ENCODE measurements at regions not wholly inside any gene's neighbourhood (a gene's known extent, or its start where the extent isn't known, plus 50 kb on each side); places are given as distances from the start of the nearest gene placed in this dataset.

GRCh38 chr12:126224032-126224431, 1158.8 kb downstream of the AACS start:
- Histone ChIP-seq H3K9me3 (replicated peaks; ENCODE audit: control insufficient read depth, insufficient read depth, low read length) (no peaks in the 10 kb centered on the region), H3K27ac (ENCODE audit: control insufficient read depth, insufficient read depth) (no peak overlapping the region), H3K4me1 (ENCODE audit: control insufficient read depth, insufficient read depth, low read length) (no peaks in the 10 kb centered on the region), H3K27me3 (replicated peaks in 1 of 2; ENCODE audit: control insufficient read depth in 2 of 2, insufficient read depth in 2 of 2, low read length in 1 of 2) (no peaks in the 10 kb centered on the region), H3K79me2 (ENCODE audit: control insufficient read depth, insufficient read depth, low read length) (no peaks in the 10 kb centered on the region), H2AFZ (ENCODE audit: control insufficient read depth, low read depth, low read length) (no peak overlapping the region), H3K4me2 (ENCODE audit: control insufficient read depth, insufficient read depth) (no peak overlapping the region), H3K36me3 (ENCODE audit: control insufficient read depth in 2 of 2, insufficient read depth in 2 of 2, low read length in 1 of 2) (no peaks in the 10 kb centered on the region), H3K9ac (ENCODE audit: control insufficient read depth, insufficient read depth, low read length) (no peak overlapping the region), H3K4me3 (no peak overlapping the region), H4K20me1 (ENCODE audit: control insufficient read depth, insufficient read depth) (no peaks in the 10 kb centered on the region)
- intact Hi-C loops (cut with micrococcal nuclease; ENCODE audit: unreplicated experiment) (no loop called here), in situ Hi-C loops (cut with MboI) (no loop called here)
- ChIA-PET CTCF (no interaction called here), SMC1A (ENCODE audit: uncharacterized antibody, unreplicated experiment) (no interaction called here), RAD21 (ENCODE audit: unreplicated experiment) (no interaction called here), POLR2A (no interaction called here)
- no peak for ATAC-seq
- TF ChIP-seq ASH2L (IDR thresholded peaks at IDR 0.05; ENCODE audit: borderline replicate concordance, low read depth) (no peak), MYB (IDR thresholded peaks at IDR 0.05; ENCODE audit: borderline replicate concordance, low read depth, low read length) (no peak), USF1 (IDR thresholded peaks at IDR 0.05; ENCODE audit: borderline replicate concordance, extremely low read length, insufficient read depth, low read depth, low read length) (no peak), GATAD2B (conservative IDR thresholded peaks at IDR 0.05; ENCODE audit: low read depth) (no peak), JUNB (IDR thresholded peaks at IDR 0.05) (no peak), CEBPB (IDR thresholded peaks at IDR 0.05; ENCODE audit: borderline replicate concordance in 1 of 2, low read depth in 2 of 2, low read length in 2 of 2) (no peak), MAX (IDR thresholded peaks at IDR 0.05; ENCODE audit: low read depth, low read length) (no peak), FOXK2 (IDR thresholded peaks at IDR 0.05) (no peak)
- no peak for DNase-seq (ENCODE audit: low read depth, low spot score)
- FAIRE-seq, result no peak
- WGBS (ENCODE audit: insufficient coverage, insufficient replicate concordance, low lambda C conversion rate, missing lambda C conversion rate), result 35% methylated on average over 3 of the region's 3 CpGs
- no TSS peak for BruUV-seq (replicated peaks)
